ENCODE measurements at regions not wholly inside any gene's neighbourhood (a gene's known extent, or its start where the extent isn't known, plus 50 kb on each side); places are given as distances from the start of the nearest gene placed in this dataset.
A peak's percentile ranks its signal among the peaks of the same experiment; 100 is the strongest.
"Not testable (repeated sequence)": the region's sequence is repeated elsewhere in the genome, so short reads cannot be mapped to it uniquely, and the experiment has no call there.

GRCh38 chr9:31697956-31698355 is 686.5 kb upstream of the ACO1 start:
- no peak for DNase-seq

- no peak for DNase-seq
Observed at GRCh38 chr9:31699836-31700235, 684.6 kb upstream of the ACO1 start.

- DNase-seq = no peak
Observed at GRCh38 chr9:31700252-31701045, 684.0 kb upstream of the ACO1 start.

GRCh38 chr9:31702957-31703356 is 681.5 kb upstream of the ACO1 start:
- peak; percentile 20 for DNase-seq

- no peak for DNase-seq
Observed at GRCh38 chr9:31715250-31715649, 669.2 kb upstream of the ACO1 start.

- no peak for DNase-seq
Observed at GRCh38 chr9:31719262-31719661, 665.2 kb upstream of the ACO1 start.

GRCh38 chr9:31730398-31730797 is 654.0 kb upstream of the ACO1 start:
- DNase-seq = no peak

GRCh38 chr9:31733166-31733565 is 651.3 kb upstream of the ACO1 start:
- no peak for DNase-seq

GRCh38 chr9:31736581-31737179 is 647.8 kb upstream of the ACO1 start:
- DNase-seq = no peak

GRCh38 chr9:31740705-31741104 is 643.7 kb upstream of the ACO1 start:
- no peak for DNase-seq

- DNase-seq = no peak
Observed at GRCh38 chr9:31744589-31744988, 639.9 kb upstream of the ACO1 start.

GRCh38 chr9:31745468-31745867 is 639.0 kb upstream of the ACO1 start:
- no peak for DNase-seq

- DNase-seq = no peak
Observed at GRCh38 chr9:31745886-31746285, 638.6 kb upstream of the ACO1 start.

- no peak for DNase-seq
Observed at GRCh38 chr9:31753756-31754155, 630.7 kb upstream of the ACO1 start.

GRCh38 chr9:31759703-31760102 is 624.7 kb upstream of the ACO1 start:
- DNase-seq = no peak

- not testable (repeated sequence) for DNase-seq
Observed at GRCh38 chr9:31774021-31774420, 610.4 kb upstream of the ACO1 start.

GRCh38 chr9:31774571-31774970 is 609.9 kb upstream of the ACO1 start:
- DNase-seq = no peak

GRCh38 chr9:31776471-31776870 is 608.0 kb upstream of the ACO1 start:
- peak; percentile 98 for DNase-seq

GRCh38 chr9:31783491-31783890 is 601.0 kb upstream of the ACO1 start:
- DNase-seq = no peak

GRCh38 chr9:31790720-31791119 is 593.7 kb upstream of the ACO1 start:
- DNase-seq = no peak

GRCh38 chr9:31799953-31800609 is 584.4 kb upstream of the ACO1 start:
- peak; percentile 38 for DNase-seq

GRCh38 chr9:31807574-31808256 is 576.7 kb upstream of the ACO1 start:
- no peak for DNase-seq

- DNase-seq = no peak
Observed at GRCh38 chr9:31808766-31809165, 575.7 kb upstream of the ACO1 start.

- DNase-seq = no peak
Observed at GRCh38 chr9:31820426-31820825, 564.0 kb upstream of the ACO1 start.

Data from COR-L47 (cell line).